Hepatocyte (in vitro differentiated cells): ENCODE measurements at regions not wholly inside any gene's neighbourhood (a gene's known extent, or its start where the extent isn't known, plus 50 kb on each side); places are given as distances from the start of the nearest gene placed in this dataset.

Experiments
- DNase-seq: peaks from one replicate; pipeline ENCODE4 v3.0.0-alpha.2; 2016; ENCODE audit warnings: low spot score
- H2AFZ ChIP-seq: fragments of 200-600 bp; sonication (generic); 2 replicates; pipeline ENCODE4 v1.6.0; 2016; ENCODE audit warnings: antibody characterized with exemption, mild to moderate bottlenecking
- H3K27ac ChIP-seq: fragments of 200-600 bp; sonication (generic); 2 replicates; pipeline ENCODE4 v1.5.1; 2016; ENCODE audit warnings: mild to moderate bottlenecking
- H3K27me3 ChIP-seq: fragments of 200-600 bp; sonication (generic); 2 replicates; pipeline ENCODE4 v1.6.1; 2016
- H3K36me3 ChIP-seq: fragments of 200-600 bp; sonication (generic); replicated peaks from 2 replicates; pipeline ENCODE4 v1.5.1; 2016; ENCODE audit warnings: low read depth; ENCODE audit not compliant: insufficient read depth
- H3K4me1 ChIP-seq: fragments of 200-600 bp; sonication (generic); 2 replicates; pipeline ENCODE4 v1.5.1; 2016; ENCODE audit warnings: mild to moderate bottlenecking, moderate library complexity; ENCODE audit not compliant: insufficient read depth
- H3K4me2 ChIP-seq: fragments of 200-600 bp; sonication (generic); 2 replicates; pipeline ENCODE4 v1.6.0; 2016
- H3K4me3 ChIP-seq: fragments of 200-600 bp; sonication (generic); 2 replicates; pipeline ENCODE4 v1.5.1; 2016; ENCODE audit warnings: mild to moderate bottlenecking
- H3K79me2 ChIP-seq: fragments of 200-600 bp; sonication (generic); 2 replicates; pipeline ENCODE4 v1.6.0; 2017; ENCODE audit warnings: mild to moderate bottlenecking
- H3K9me2 ChIP-seq: fragments of 200-600 bp; sonication (generic); replicated peaks from 2 replicates; pipeline ENCODE4 v1.6.0; 2017; ENCODE audit warnings: mild to moderate bottlenecking; ENCODE audit not compliant: insufficient read depth
- H3K9me3 ChIP-seq: fragments of 200-600 bp; sonication (generic); 2 replicates; pipeline ENCODE4 v1.5.1; 2016; ENCODE audit warnings: low read depth, mild to moderate bottlenecking
- H4K20me1 ChIP-seq: fragments of 200-600 bp; sonication (generic); 2 replicates; pipeline ENCODE4 v1.6.0; 2016; ENCODE audit warnings: mild to moderate bottlenecking; ENCODE audit not compliant: insufficient read depth, poor library complexity, severe bottlenecking
- EZH2 ChIP-seq: fragments of 200-600 bp; sonication (generic); IDR thresholded peaks from 2 replicates; pipeline ENCODE4 v1.6.1; 2016; ENCODE audit warnings: antibody characterized with exemption, mild to moderate bottlenecking, borderline replicate concordance
- EZH2phosphoT487 ChIP-seq: fragments of 200-600 bp; sonication (generic); IDR thresholded peaks from one replicate; pipeline ENCODE4 v1.6.1; 2018; ENCODE audit warnings: antibody characterized with exemption, mild to moderate bottlenecking, low read depth, moderate library complexity; ENCODE audit not compliant: unreplicated experiment, severe bottlenecking
- whole genome bisulfite sequencing: methylation state at CpG from one replicate; pipeline ENCODE4 v1.1.6; 2016; ENCODE audit warnings: low lambda C conversion rate; ENCODE audit errors: missing lambda C conversion rate; 5-methylcytosine and 5-hydroxymethylcytosine counted together
- TF ChIP-seq, protein P1 (sequence below): fragments of 200-600 bp; sonication (generic); IDR thresholded peaks from 2 replicates; pipeline ENCODE4 v1.5.1; 2016; ENCODE audit warnings: antibody characterized with exemption, mild to moderate bottlenecking; ENCODE audit not compliant: poor library complexity

DNA sequence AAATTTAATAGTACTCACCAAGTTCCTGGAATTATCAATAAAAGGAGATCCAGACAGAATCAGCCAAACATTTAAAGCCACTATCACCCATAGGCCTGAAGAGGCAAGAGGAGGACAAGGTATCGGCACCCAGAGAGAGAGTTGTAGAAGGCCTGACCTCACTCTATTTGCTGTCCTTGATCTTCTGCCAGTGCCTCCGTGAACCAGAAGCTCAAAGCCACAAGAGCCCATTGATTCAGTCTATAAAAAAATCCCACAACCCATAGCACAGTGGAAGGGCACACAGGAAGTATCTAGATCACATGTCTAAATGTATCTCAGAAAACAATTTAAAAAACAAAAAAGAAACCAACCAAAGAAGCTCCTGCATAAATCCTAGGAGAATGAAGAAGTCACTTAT lies 68.6 kb upstream of the FAM174B start:
- Histone ChIP-seq H3K27me3 (no peaks in the 10 kb centered on the region), H3K27ac (no peak overlapping the region), H2AFZ (no peak overlapping the region), H3K36me3 (no peaks in the 10 kb centered on the region), H3K79me2 (no peaks in the 10 kb centered on the region), H3K4me1 (no peaks in the 10 kb centered on the region), H4K20me1 (no peaks in the 10 kb centered on the region), H3K4me3 (no peak overlapping the region), H3K9me3 (no peaks in the 10 kb centered on the region), H3K9me2 (no peaks in the 10 kb centered on the region), H3K4me2 (no peak overlapping the region)
- TF ChIP-seq, protein P1, sequence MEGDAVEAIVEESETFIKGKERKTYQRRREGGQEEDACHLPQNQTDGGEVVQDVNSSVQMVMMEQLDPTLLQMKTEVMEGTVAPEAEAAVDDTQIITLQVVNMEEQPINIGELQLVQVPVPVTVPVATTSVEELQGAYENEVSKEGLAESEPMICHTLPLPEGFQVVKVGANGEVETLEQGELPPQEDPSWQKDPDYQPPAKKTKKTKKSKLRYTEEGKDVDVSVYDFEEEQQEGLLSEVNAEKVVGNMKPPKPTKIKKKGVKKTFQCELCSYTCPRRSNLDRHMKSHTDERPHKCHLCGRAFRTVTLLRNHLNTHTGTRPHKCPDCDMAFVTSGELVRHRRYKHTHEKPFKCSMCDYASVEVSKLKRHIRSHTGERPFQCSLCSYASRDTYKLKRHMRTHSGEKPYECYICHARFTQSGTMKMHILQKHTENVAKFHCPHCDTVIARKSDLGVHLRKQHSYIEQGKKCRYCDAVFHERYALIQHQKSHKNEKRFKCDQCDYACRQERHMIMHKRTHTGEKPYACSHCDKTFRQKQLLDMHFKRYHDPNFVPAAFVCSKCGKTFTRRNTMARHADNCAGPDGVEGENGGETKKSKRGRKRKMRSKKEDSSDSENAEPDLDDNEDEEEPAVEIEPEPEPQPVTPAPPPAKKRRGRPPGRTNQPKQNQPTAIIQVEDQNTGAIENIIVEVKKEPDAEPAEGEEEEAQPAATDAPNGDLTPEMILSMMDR: no peak
- TF ChIP-seq EZH2 (no peak), EZH2phosphoT487 (no peak)
- 88% methylated on average over 2 of the region's 2 CpGs for WGBS
- no peak for DNase-seq

- Histone ChIP-seq H3K27me3 (no peaks in the 10 kb centered on the region), H3K4me2 (no peak overlapping the region)
Measured at GRCh38 chr15:92725171-92725570, 69.6 kb upstream of the FAM174B start.

GRCh38 chr15:92728266-92728665 lies 72.7 kb upstream of the FAM174B start:
- Histone ChIP-seq H3K27ac (no peak overlapping the region), H3K36me3 (no peaks in the 10 kb centered on the region), H3K4me1 (no peaks in the 10 kb centered on the region), H3K79me2 (no peaks in the 10 kb centered on the region), H4K20me1 (no peaks in the 10 kb centered on the region), H3K9me3 (no peaks in the 10 kb centered on the region), H3K27me3 (no peaks in the 10 kb centered on the region), H2AFZ (no peak overlapping the region), H3K4me3 (no peak overlapping the region), H3K9me2 (no peaks in the 10 kb centered on the region), H3K4me2 (no peak overlapping the region)
- TF ChIP-seq, protein P1: no peak
- TF ChIP-seq EZH2phosphoT487 (no peak), EZH2 (no peak)
- WGBS: 93% methylated on average over 4 of the region's 4 CpGs
- no peak for DNase-seq

More at GRCh38 chr15:92725171-92725570, 69.6 kb upstream of the FAM174B start:
- Histone ChIP-seq H3K27ac (no peak overlapping the region), H3K36me3 (no peaks in the 10 kb centered on the region), H4K20me1 (no peaks in the 10 kb centered on the region), H3K79me2 (no peaks in the 10 kb centered on the region), H3K4me1 (no peaks in the 10 kb centered on the region), H3K9me3 (no peaks in the 10 kb centered on the region), H3K9me2 (no peaks in the 10 kb centered on the region), H2AFZ (no peak overlapping the region), H3K4me3 (no peak overlapping the region)
- TF ChIP-seq EZH2 (no peak), EZH2phosphoT487 (no peak)
- TF ChIP-seq, protein P1: no peak
- DNase-seq: no peak
- 95% methylated on average over 2 of the region's 2 CpGs for WGBS
